ENCODE measurements at regions not wholly inside any gene's neighbourhood (a gene's known extent, or its start where the extent isn't known, plus 50 kb on each side); places are given as distances from the start of the nearest gene placed in this dataset.

DNA sequence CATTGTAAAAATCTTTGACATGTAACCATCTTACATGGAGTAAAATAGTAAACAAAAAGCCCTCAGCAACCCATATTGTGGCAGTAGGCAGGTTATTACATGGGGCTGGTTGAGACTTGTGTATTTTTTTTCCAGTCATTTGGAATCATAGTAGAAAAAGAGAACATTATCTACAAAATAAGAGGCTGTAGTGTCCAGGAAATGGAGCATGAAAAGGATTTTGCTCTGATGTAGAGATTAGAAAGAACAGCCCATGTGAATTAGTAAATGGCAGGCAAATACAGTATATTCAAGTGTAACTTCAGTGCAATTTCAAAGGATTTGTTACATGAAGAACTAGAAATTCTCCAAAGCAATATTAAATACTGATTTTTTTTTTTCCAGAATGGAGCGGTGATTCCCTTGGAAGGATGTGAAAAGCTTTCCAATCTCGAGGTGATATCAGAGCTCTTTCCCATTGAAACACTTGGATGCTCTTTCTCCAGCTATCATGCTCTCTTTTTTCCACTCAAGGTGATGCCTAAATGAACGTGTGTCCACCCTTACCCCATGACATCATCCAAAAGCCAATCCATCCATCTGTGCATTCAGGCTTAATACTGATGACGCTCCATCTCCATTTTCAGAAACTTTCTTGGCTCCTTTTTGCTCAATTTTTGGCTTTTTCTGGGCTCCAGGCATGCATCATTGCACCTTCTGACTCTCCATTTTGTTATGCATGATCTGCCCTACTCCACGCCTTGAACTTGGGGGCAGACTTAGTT lies 1034.7 kb downstream of the TYW1 start:
- H2BK120ac ChIP-seq (ENCODE audit: low read depth, low read length), result no peak overlapping the region
- no peak overlapping the region for H3K4me3 ChIP-seq (ENCODE audit: insufficient read depth, low read depth, low read length)
- no peak overlapping the region for H3K14ac ChIP-seq (replicated peaks; ENCODE audit: low read depth, low read length)
- intact Hi-C loops (cut with micrococcal nuclease), result no loop called here
- H3K9ac ChIP-seq (ENCODE audit: low read depth, low read length), result no peak overlapping the region
- no peak overlapping the region for H3K27ac ChIP-seq (ENCODE audit: insufficient read depth, low read length)
- dilution Hi-C loops (cut with HindIII; ENCODE audit: low sequenced_read_pairs, unreplicated experiment), result no loop called here
- no peak overlapping the region for H3K4ac ChIP-seq (ENCODE audit: low read depth, low read length)
- H3K9me3 ChIP-seq (ENCODE audit: control insufficient read depth, insufficient read depth, low read length), result peaks cover 10% of the 10 kb centered on the region
- in situ Hi-C loops (cut with MboI; ENCODE audit: low sequenced_read_pairs), result no loop called here
- no peaks in the 10 kb centered on the region for H4K20me1 ChIP-seq (ENCODE audit: insufficient read depth, low read length)
- H2AFZ ChIP-seq (replicated peaks; ENCODE audit: low read length, poor library complexity), result no peak overlapping the region
- DNase-seq, result no peak
- no peak overlapping the region for H4K8ac ChIP-seq (ENCODE audit: low read depth in 2 of 2, low read length in 2 of 2)
- WGBS, 2 experiments (ENCODE audit: extremely low coverage in 2 of 2, insufficient read length in 1 of 2), result 12% methylated on average over 3 of the region's 5 CpGs; no CpG with 5 or more reads in 1 of the 2 experiments
- H4K5ac ChIP-seq (ENCODE audit: low read depth, low read length), result no peak overlapping the region
- H2AK5ac ChIP-seq (ENCODE audit: low read depth, low read length), result no peak overlapping the region
- H3K27me3 ChIP-seq (ENCODE audit: control insufficient read depth, insufficient read depth, low read length), result no peaks in the 10 kb centered on the region
- H3K79me1 ChIP-seq (ENCODE audit: low read depth in 1 of 2, low read length in 2 of 2), result no peaks in the 10 kb centered on the region
- H2BK5ac ChIP-seq (ENCODE audit: low read depth, low read length, poor library complexity, severe bottlenecking), result no peak overlapping the region
- no peaks in the 10 kb centered on the region for H3K36me3 ChIP-seq (ENCODE audit: control insufficient read depth, insufficient read depth, low read length)
- no peak overlapping the region for H2BK20ac ChIP-seq (ENCODE audit: low read depth, low read length)
- no peaks in the 10 kb centered on the region for H3K4me1 ChIP-seq (ENCODE audit: control insufficient read depth, insufficient read depth, low read length)
- ATAC-seq (ENCODE audit: low read depth), result no peak
- no peak overlapping the region for H2BK15ac ChIP-seq (ENCODE audit: low read depth, low read length)
- no peaks in the 10 kb centered on the region for H3K9me1 ChIP-seq (ENCODE audit: insufficient read depth, low read length)
- H3K56ac ChIP-seq (ENCODE audit: extremely low read depth, insufficient read depth, low read length), result no peak overlapping the region
- BruUV-seq (replicated peaks), result no TSS peak
- CTCF ChIA-PET, result no interaction called here
- TF ChIP-seq MAFK (IDR thresholded peaks at IDR 0.05; ENCODE audit: low read depth, low read length) (no peak), FOS (IDR thresholded peaks at IDR 0.05; ENCODE audit: low read depth, low read length) (no peak), RAD21 (IDR thresholded peaks at IDR 0.05; ENCODE audit: low read length) (no peak), CEBPB (IDR thresholded peaks at IDR 0.05; ENCODE audit: low read depth, low read length) (no peak), BHLHE40 (IDR thresholded peaks at IDR 0.05; ENCODE audit: low read depth, low read length) (no peak), NFE2L2 (IDR thresholded peaks at IDR 0.05; ENCODE audit: low read depth, low read length) (no peak)
- no peak overlapping the region for H2AK9ac ChIP-seq (replicated peaks; ENCODE audit: low read depth, low read length, poor library complexity)
- H4K91ac ChIP-seq (ENCODE audit: insufficient read depth, low read depth, low read length), result no peak overlapping the region
- no peak overlapping the region for H3K23ac ChIP-seq (ENCODE audit: low read depth, low read length)
- H3K4me2 ChIP-seq (ENCODE audit: low read depth, low read length), result no peak overlapping the region
- POLR2A ChIA-PET (ENCODE audit: unreplicated experiment), result no interaction called here
- no peak overlapping the region for H3K18ac ChIP-seq (ENCODE audit: low read depth, low read length)

Data from IMR-90 (cell line).